AG04450 (cell line): ENCODE measurements at regions not wholly inside any gene's neighbourhood (a gene's known extent, or its start where the extent isn't known, plus 50 kb on each side); places are given as distances from the start of the nearest gene placed in this dataset.

ENCODE experiments used
- CTCF ChIA-PET: fragments of 300-600, 350-600 bp; formaldehyde crosslinking; extraction: SDS; loops from one replicate; lab custom pipeline; 2022; ENCODE audit warnings: antibody characterized with exemption, inconsistent platforms; lab: Charles Lee
- POLR2A ChIA-PET: fragments of 350-600 bp; formaldehyde crosslinking; extraction: SDS; loops from one replicate; lab custom pipeline; 2021; ENCODE audit warnings: antibody characterized with exemption, inconsistent platforms; lab: Yijun Ruan, JAX
- DNase-seq: peaks from one replicate; pipeline ENCODE4 v3.0.0-alpha.2; 2011; ENCODE audit warnings: low read depth, low spot score
- H3K27ac ChIP-seq: one replicate; pipeline ENCODE4 v1.5.1; 2012; ENCODE audit warnings: low read depth, low read length, control low read depth
- H3K27me3 ChIP-seq: one replicate; pipeline ENCODE4 v1.6.0; 2012; ENCODE audit warnings: low read length; ENCODE audit not compliant: control insufficient read depth, insufficient read depth
- H3K4me3 ChIP-seq: 2 replicates; pipeline ENCODE4 v1.5.1; 2011; ENCODE audit warnings: mild to moderate bottlenecking, low read depth, low read length, control low read depth
- H3K9me3 ChIP-seq: 2 replicates; pipeline ENCODE4 v1.5.1; 2012; ENCODE audit warnings: low read length; ENCODE audit not compliant: control insufficient read depth, insufficient read depth
- TF ChIP-seq, protein P1 (sequence below): IDR thresholded peaks from 2 replicates; pipeline ENCODE4 v1.5.1; 2011; ENCODE audit warnings: low read depth, low read length, control low read depth, inconsistent platforms

DNA sequence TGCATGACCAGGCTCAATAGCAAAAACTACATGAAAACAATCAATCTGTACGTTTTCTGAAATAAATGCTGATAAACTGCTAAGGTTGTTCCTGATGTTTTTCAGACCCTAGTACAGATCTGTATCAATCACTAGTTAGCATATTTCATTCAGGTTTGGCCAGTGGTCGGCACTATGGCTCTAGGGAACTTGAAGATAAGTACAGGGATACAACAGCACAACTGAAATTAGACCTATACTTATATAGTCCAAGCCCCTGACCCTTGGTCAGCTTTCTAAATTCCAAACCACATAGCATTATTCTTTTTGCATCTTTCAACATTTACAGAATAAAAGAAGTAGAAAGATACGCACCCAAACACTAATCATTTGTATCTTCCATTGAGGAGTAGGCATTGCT is 142.7 kb downstream of the PLPPR4 start:
- Histone ChIP-seq H3K9me3 (no peaks in the 10 kb centered on the region), H3K4me3 (no peak overlapping the region), H3K27me3 (no peaks in the 10 kb centered on the region), H3K27ac (no peak overlapping the region)
- DNase-seq, result no peak
- TF ChIP-seq, protein P1, sequence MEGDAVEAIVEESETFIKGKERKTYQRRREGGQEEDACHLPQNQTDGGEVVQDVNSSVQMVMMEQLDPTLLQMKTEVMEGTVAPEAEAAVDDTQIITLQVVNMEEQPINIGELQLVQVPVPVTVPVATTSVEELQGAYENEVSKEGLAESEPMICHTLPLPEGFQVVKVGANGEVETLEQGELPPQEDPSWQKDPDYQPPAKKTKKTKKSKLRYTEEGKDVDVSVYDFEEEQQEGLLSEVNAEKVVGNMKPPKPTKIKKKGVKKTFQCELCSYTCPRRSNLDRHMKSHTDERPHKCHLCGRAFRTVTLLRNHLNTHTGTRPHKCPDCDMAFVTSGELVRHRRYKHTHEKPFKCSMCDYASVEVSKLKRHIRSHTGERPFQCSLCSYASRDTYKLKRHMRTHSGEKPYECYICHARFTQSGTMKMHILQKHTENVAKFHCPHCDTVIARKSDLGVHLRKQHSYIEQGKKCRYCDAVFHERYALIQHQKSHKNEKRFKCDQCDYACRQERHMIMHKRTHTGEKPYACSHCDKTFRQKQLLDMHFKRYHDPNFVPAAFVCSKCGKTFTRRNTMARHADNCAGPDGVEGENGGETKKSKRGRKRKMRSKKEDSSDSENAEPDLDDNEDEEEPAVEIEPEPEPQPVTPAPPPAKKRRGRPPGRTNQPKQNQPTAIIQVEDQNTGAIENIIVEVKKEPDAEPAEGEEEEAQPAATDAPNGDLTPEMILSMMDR, result no peak; the same call in 1 of the 2 replicates
- ChIA-PET POLR2A (no interaction called here), CTCF (no interaction called here)

DNA sequence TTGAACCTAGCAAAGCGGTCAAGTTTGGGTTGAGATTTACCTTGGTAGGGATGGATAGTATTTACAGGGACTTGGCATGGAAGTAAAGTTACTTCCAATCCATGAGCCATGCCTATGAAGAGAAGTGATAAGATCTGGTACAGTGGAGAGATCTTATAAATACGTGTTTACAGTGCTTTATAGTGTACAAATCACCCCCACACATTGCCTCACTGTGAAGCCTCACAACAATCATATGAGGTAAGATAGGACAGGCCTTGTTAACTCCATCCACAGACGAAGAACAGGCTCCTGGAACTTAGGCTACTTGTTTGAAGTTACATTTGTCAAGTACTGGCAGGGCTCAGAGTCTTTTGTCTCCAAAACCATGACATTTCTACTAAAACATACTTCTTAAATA is 159.8 kb downstream of the PLPPR4 start:
- CTCF ChIA-PET, result no interaction called here

DNA sequence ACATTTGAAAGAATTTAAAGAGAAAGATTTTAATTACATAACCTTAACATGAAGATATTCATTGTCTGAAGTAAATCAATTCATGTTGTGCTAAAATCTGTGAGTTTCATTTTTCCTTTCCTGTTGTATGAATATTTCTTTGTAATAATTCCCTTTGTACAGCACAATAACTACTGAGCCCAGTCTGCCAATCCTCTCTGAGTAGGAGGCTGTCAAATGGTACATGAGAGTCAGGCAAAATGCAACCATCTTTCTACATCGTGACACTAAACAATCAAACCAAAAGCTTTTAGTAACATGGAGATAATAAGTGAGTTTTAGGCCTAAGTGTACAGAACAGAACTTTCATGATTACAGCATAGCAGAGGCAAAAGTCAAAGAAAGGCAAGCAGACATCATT is 165.5 kb downstream of the PLPPR4 start:
- ChIA-PET CTCF (interaction anchor here (0.7 kb wide), 1 partner anchor 21 kb away, joined by 3 read pairs; no protein-coding TSS in a partner anchor), POLR2A (no interaction called here)
- Histone ChIP-seq H3K27me3 (no peaks in the 10 kb centered on the region), H3K4me3 (no peak overlapping the region), H3K27ac (no peak overlapping the region), H3K9me3 (no peaks in the 10 kb centered on the region)
- TF ChIP-seq, protein P1, result no peak
- DNase-seq, result no peak

More for the DNA sequence above, 159.8 kb downstream of the PLPPR4 start:
- POLR2A ChIA-PET, result no interaction called here
- no peak overlapping the region for H3K27ac ChIP-seq
- DNase-seq, result no peak
- TF ChIP-seq, protein P1, result no peak
- no peak overlapping the region for H3K4me3 ChIP-seq
- no peaks in the 10 kb centered on the region for H3K9me3 ChIP-seq
- no peaks in the 10 kb centered on the region for H3K27me3 ChIP-seq

DNA sequence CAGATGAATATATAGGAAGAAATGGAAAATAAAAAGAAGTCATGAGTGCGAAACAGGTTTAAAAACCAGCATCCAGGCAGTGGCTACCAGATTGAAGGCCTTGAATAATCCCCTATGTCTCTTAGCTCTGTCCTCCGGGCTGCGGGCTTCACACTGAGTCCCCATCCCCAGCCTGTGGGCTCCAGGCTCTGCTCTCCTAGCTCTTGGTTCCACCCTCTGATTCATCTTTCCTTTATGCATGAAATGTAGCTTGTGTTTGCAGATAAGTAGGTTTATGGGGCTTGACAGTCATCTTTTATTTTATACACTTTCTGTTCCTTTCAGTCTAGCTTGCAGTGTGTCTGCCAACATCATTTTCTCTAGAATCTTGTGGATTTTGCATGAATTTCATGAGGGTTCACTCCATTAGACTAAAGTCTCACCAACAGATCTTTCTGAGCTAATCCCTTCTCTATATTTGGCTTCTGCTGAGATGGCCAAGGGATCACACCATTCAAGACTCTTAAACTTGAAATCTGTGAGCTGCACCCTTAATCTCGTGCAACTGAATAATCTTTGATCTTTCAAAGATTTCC is 174.5 kb downstream of the PLPPR4 start:
- DNase-seq, result no peak
- H3K9me3 ChIP-seq, result no peaks in the 10 kb centered on the region
- ChIA-PET CTCF (interaction anchor here (0.9 to 1.6 kb wide), 2 partner anchors 41 to 43 kb away, joined by 3 to 7 read pairs; no protein-coding TSS in a partner anchor), POLR2A (no interaction called here)
- H3K4me3 ChIP-seq, result no peak overlapping the region
- H3K27ac ChIP-seq, result no peak overlapping the region
- TF ChIP-seq, protein P1, result no peak
- no peaks in the 10 kb centered on the region for H3K27me3 ChIP-seq

DNA sequence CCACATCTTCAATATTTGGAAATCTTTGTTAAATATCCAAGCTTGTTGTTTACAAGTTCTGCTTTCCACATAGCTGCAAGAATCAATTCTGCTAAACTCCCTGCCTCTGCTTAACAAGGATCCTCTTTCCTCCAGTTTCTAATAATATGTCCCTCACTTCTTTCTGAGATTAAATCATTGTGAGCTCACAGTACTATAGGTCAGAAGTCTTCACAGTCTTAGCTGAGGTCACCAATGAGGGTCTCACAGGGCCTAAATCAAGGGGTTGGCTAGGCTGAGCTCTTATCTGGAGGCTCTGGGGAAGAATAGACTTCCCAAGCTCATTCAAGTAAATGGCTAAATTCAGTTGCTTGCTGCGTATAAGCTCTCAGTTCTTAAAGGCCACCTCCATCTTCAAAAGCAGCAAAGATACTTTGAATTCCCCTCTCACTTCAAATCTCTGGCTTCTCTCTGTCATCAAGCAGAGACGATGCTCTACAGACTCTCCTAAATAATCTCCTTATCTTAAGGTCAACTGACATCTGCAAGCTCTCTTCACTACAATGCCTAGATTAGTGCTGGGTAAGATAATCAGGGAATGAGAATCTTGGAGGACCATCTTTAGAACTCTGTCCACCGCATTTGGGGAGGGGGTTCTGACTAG is 175.3 kb downstream of the PLPPR4 start:
- H3K27ac ChIP-seq, result no peak overlapping the region
- H3K9me3 ChIP-seq, result no peaks in the 10 kb centered on the region
- POLR2A ChIA-PET, result no interaction called here
- CTCF ChIA-PET, result interaction anchor here (0.9 to 1.6 kb wide), 3 partner anchors 40 to 86 kb away, joined by 3 to 7 read pairs (median 4); no protein-coding TSS in a partner anchor
- H3K27me3 ChIP-seq, result no peaks in the 10 kb centered on the region
- no peak for DNase-seq
- TF ChIP-seq, protein P1, result no peak
- H3K4me3 ChIP-seq, result no peak overlapping the region
